ENCODE measurements at regions not wholly inside any gene's neighbourhood (a gene's known extent, or its start where the extent isn't known, plus 50 kb on each side); places are given as distances from the start of the nearest gene placed in this dataset.

DNA sequence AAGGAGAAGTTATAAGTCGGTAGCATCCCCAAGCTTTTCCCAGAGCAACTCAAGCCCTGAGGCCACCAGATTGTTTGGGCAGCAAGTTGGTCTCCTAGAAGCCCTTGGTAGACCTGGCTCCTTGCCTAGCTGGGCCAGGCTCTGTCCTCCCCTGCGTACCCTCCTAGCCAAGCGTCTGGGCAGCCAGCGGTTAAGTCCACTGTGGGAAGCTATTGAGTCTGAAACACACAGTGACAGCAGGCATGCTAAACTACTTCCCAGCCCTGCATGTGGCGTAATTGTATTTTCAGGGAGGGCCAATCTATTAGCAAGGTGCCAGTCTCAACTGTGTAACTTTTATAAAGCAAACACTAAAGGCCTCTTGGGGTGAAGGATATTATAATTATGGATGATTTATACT lies 419.1 kb upstream of the RBFOX1 start:
- Histone ChIP-seq H3K27ac (no peak overlapping the region), H3K9me3 (no peaks in the 10 kb centered on the region), H3K36me3 (replicated peaks in 1 of 2; ENCODE audit: insufficient read depth in 1 of 2, low read depth in 2 of 2) (no peaks in the 10 kb centered on the region), H3K27me3 (no peaks in the 10 kb centered on the region), H3K4me1 (no peaks in the 10 kb centered on the region), H3K4me3 (no peak overlapping the region)
- intact Hi-C loops (cut with DNase I), result no loop called here
- DNase-seq (no peak), ATAC-seq (no peak)
- 46 to 53% methylated on average over 2 to 5 of the region's 5 CpGs for WGBS, 2 donors
- TF ChIP-seq, protein P1, sequence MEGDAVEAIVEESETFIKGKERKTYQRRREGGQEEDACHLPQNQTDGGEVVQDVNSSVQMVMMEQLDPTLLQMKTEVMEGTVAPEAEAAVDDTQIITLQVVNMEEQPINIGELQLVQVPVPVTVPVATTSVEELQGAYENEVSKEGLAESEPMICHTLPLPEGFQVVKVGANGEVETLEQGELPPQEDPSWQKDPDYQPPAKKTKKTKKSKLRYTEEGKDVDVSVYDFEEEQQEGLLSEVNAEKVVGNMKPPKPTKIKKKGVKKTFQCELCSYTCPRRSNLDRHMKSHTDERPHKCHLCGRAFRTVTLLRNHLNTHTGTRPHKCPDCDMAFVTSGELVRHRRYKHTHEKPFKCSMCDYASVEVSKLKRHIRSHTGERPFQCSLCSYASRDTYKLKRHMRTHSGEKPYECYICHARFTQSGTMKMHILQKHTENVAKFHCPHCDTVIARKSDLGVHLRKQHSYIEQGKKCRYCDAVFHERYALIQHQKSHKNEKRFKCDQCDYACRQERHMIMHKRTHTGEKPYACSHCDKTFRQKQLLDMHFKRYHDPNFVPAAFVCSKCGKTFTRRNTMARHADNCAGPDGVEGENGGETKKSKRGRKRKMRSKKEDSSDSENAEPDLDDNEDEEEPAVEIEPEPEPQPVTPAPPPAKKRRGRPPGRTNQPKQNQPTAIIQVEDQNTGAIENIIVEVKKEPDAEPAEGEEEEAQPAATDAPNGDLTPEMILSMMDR (IDR thresholded peaks at IDR 0.05), result no peak
- TF ChIP-seq POLR2A (IDR thresholded peaks at IDR 0.05), result no peak

DNA sequence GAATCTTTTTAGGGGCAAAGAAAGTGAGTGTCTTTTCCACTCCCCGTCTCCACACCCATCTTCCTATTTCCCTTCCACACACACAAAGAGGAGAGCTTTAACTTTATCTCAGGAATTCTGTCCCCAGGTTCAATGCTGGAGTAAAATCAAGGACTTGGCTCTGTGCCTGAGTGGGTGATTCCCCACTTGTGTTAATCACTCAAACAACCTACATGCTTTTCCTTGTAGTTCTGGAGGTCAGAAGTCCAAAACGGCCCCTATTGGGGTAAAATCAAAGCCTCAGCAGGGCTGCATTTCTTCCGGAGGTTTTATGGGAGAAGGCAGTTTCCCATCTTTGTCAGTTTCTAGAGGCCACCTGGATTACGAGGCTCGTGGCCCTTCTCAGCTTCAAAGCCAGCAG lies 422.3 kb upstream of the RBFOX1 start:
- no peaks in the 10 kb centered on the region for H3K4me1 ChIP-seq
- DNase-seq, result no peak
- no peaks in the 10 kb centered on the region for H3K9me3 ChIP-seq
- no peaks in the 10 kb centered on the region for H3K27me3 ChIP-seq
- no peak for ATAC-seq
- intact Hi-C loops (cut with DNase I), result no loop called here
- no peak overlapping the region for H3K4me3 ChIP-seq
- 16 to 21% methylated on average over 5 of the region's 5 CpGs for WGBS, 2 donors
- no peak for TF ChIP-seq POLR2A (IDR thresholded peaks at IDR 0.05)
- TF ChIP-seq, protein P1 (IDR thresholded peaks at IDR 0.05), result no peak
- H3K27ac ChIP-seq, result no peak overlapping the region
- no peaks in the 10 kb centered on the region for H3K36me3 ChIP-seq (replicated peaks in 1 of 2; ENCODE audit: insufficient read depth in 1 of 2, low read depth in 2 of 2)

DNA sequence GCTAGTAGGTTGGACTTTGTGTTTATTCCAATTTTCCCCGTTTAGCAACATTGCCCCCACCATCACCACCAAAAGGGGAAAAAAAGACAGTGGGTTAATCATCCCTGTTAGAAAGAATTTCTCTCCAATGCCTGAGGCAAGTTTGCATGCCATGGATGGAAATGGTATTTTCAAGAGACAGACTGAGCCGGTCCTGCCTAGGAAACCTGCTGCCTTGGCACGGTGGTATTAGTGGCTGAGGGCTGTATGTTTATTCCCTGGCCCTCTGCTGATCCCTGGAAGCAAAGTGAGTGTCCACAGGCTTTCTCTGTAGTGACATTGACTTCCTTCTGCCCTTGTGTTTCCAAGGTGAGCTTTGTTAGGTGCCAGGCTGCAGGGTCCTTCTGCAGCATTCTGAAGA lies 427.0 kb upstream of the RBFOX1 start:
- Histone ChIP-seq H3K9me3 (no peaks in the 10 kb centered on the region), H3K4me3 (no peak overlapping the region), H3K4me1 (no peaks in the 10 kb centered on the region), H3K27ac (no peak overlapping the region), H3K36me3 (replicated peaks in 1 of 2; ENCODE audit: insufficient read depth in 1 of 2, low read depth in 2 of 2) (no peaks in the 10 kb centered on the region), H3K27me3 (no peaks in the 10 kb centered on the region)
- no peak for DNase-seq
- intact Hi-C loops (cut with DNase I), result no loop called here
- 52 to 55% methylated on average over 3 of the region's 3 CpGs for WGBS, 2 donors
- no peak for TF ChIP-seq POLR2A (IDR thresholded peaks at IDR 0.05)
- TF ChIP-seq, protein P1 (IDR thresholded peaks at IDR 0.05), result no peak
- no peak for ATAC-seq

DNA sequence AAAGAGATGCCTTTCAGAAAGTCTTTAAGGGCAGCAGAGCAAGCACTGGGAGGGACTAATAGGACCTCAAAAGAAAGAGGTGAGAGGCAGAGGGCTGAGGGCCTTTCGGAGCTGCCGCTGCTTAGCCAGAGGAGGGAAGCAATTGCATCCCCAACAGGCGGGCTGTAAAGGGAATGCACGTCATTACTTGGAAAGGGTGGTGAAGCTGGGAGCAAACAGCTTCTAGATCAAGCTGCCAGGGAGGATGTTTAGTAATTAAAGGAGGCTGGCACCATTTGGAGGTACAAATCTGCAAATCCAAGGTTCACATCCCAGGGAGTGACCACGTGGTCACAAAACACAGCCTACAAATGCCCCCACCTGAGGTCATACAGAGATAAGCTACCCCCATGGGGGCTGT lies 429.0 kb upstream of the RBFOX1 start:
- ATAC-seq (no peak), DNase-seq (no peak)
- intact Hi-C loops (cut with DNase I), result no loop called here
- Histone ChIP-seq H3K36me3 (replicated peaks in 1 of 2; ENCODE audit: insufficient read depth in 1 of 2, low read depth in 2 of 2) (no peaks in the 10 kb centered on the region), H3K4me3 (no peak overlapping the region), H3K27me3 (no peaks in the 10 kb centered on the region), H3K9me3 (no peaks in the 10 kb centered on the region), H3K27ac (no peak overlapping the region), H3K4me1 (no peaks in the 10 kb centered on the region)
- TF ChIP-seq, protein P1 (IDR thresholded peaks at IDR 0.05), result no peak
- no peak for TF ChIP-seq POLR2A (IDR thresholded peaks at IDR 0.05)
- 47 to 66% methylated on average over 5 of the region's 5 CpGs for WGBS, 2 donors

DNA sequence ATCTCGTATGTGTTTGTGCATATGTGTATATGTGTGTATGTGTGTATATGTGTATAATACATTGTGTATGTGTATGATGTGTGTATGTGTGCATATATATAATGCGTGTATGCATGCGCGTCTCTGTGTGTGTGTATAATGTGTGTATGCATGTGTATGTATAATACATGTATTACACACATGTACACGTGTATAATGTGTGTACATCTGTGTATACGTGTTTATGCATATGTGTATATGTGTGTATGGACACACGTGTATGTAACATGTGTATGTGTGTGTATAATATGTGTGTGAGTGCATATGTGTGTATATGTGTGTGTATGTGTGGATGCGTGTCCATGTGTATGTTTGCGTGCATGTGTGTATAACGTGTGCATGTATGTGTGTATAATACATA lies 433.7 kb upstream of the RBFOX1 start:
- WGBS, 2 donors, result 67 to 69% methylated on average over 10 of the region's 10 CpGs
- DNase-seq, result no peak
- no peaks in the 10 kb centered on the region for H3K27me3 ChIP-seq
- no peak overlapping the region for H3K27ac ChIP-seq
- no peaks in the 10 kb centered on the region for H3K36me3 ChIP-seq (replicated peaks in 1 of 2; ENCODE audit: insufficient read depth in 1 of 2, low read depth in 2 of 2)
- no peak for ATAC-seq
- no peak overlapping the region for H3K4me3 ChIP-seq
- intact Hi-C loops (cut with DNase I), result no loop called here
- H3K4me1 ChIP-seq, result no peaks in the 10 kb centered on the region
- H3K9me3 ChIP-seq, result no peaks in the 10 kb centered on the region
- TF ChIP-seq, protein P1 (IDR thresholded peaks at IDR 0.05), result no peak
- no peak for TF ChIP-seq POLR2A (IDR thresholded peaks at IDR 0.05)
